Panc1 (cell line): ENCODE measurements at regions not wholly inside any gene's neighbourhood (a gene's known extent, or its start where the extent isn't known, plus 50 kb on each side); places are given as distances from the start of the nearest gene placed in this dataset.

Experiments
- CTCF ChIP-seq: fragments of 450-650 bp; IDR thresholded peaks from 2 replicates; pipeline ENCODE4 v1.5.1; 2017; ENCODE audit warnings: mild to moderate bottlenecking
- POLR2AphosphoS5 ChIP-seq: IDR thresholded peaks from 2 replicates; pipeline ENCODE4 v1.6.1; 2012; ENCODE audit warnings: mild to moderate bottlenecking, low read depth, low read length, moderate library complexity
- REST ChIP-seq, 2 experiments: IDR thresholded peaks; 2 replicates each; pipeline ENCODE4 v1.6.1; 2011 to 2012; ENCODE audit warnings: low read depth in 2 of 2, control low read depth in 1 of 2, low read length in 1 of 2, mild to moderate bottlenecking in 1 of 2, moderate library complexity in 1 of 2; ENCODE audit not compliant: insufficient read depth in 1 of 2
- SIN3A ChIP-seq: IDR thresholded peaks from 2 replicates; pipeline ENCODE4 v1.6.1; 2012; ENCODE audit warnings: low read depth, mild to moderate bottlenecking, low read length, moderate library complexity, borderline replicate concordance; ENCODE audit not compliant: insufficient read depth
- TCF7L2 ChIP-seq: IDR thresholded peaks from 2 replicates; pipeline ENCODE4 v1.6.1; 2011; ENCODE audit warnings: mild to moderate bottlenecking, low read depth, low read length, inconsistent platforms

GRCh38 chr20:48283470-48284110, 498.3 kb upstream of the SULF2 start:
- TF ChIP-seq CTCF (no peak), POLR2AphosphoS5 (no peak), SIN3A (no peak), REST (IDR thresholded peaks at IDR 0.05; ENCODE audit: insufficient read depth in 1 of 2, low read depth in 2 of 2, low read length in 1 of 2) (no peak), TCF7L2 (peak; percentile 26; the same call in 1 of the 2 replicates)
